ENCODE measurements at regions not wholly inside any gene's neighbourhood (a gene's known extent, or its start where the extent isn't known, plus 50 kb on each side); places are given as distances from the start of the nearest gene placed in this dataset.
A peak's percentile ranks its signal among the peaks of the same experiment; 100 is the strongest.
"Not testable (repeated sequence)": the region's sequence is repeated elsewhere in the genome, so short reads cannot be mapped to it uniquely, and the experiment has no call there.

DNA sequence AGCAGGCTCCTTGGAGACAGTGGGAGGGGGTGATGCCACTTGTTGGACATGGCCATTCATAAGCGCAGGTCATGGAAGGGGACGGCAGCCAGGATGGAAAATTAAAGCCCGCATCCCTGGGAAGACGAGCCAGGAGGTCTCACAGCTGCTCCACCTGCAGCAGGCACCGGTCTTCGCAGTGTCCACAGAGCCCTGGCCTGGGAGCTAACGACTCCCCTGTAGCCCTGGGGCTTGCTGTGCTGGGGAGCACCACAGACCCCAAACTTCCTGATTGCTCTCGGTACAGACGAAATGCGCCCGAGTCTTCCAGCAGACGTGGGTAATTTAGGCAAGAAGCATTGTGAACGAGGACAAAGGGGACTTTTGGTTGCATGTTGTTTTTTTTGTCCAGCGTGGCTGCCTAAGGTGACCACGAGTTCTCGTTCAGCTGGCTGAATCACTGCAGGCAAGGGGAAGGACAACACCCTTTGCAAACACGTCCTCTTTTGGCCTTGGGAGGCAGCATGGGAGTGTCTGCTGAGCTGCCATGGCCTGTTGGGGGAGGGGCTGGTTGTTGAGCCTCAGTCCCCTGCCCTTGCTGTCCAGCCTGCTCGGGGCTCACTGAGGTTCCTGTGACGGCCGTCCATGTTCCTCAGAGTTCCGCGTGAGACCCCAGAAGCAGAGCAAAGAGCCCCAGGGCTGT, 4485.8 kb upstream of the TPTE start:
- H3K4me1 ChIP-seq; H3K27ac ChIP-seq; DNase-seq; intact Hi-C loops (cut with DNase I); H3K27me3 ChIP-seq (ENCODE audit: insufficient read depth in 3 of 3, low read length in 2 of 3); H3K36me3 ChIP-seq (ENCODE audit: insufficient read depth in 1 of 2, low read depth in 1 of 2); H3K9me3 ChIP-seq; H3K4me3 ChIP-seq: not testable (repeated sequence)
- peak; percentile 41 to 75 (median 55) for ATAC-seq
- no CpG with 5 or more reads among the region's 22 CpGs for WGBS, 3 donors

DNA sequence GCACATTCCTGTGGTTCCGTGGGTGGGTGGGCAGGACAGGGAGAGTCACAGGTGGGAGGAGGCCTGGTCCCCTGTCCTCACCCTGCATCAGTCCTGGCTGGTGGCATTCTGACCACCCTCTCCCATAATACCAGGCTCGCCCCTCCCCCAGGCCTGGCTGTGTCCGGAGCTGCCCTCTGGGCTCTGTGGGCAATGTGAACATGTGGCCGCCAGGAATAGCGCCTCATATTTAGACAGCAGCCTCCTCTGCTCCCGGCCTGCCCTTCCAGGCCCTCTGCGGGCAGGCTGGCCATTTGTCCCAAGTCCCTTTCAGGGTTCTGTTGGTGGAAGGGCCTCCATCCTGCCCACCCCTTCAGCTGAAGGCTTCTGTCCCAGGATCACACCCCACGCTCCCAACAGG, 4482.2 kb upstream of the TPTE start:
- no CpG with 5 or more reads among the region's 8 CpGs for WGBS, 3 donors
- ATAC-seq: peak; percentile 48 to 67 (median 62)
- H3K4me3 ChIP-seq; intact Hi-C loops (cut with DNase I); H3K27me3 ChIP-seq (ENCODE audit: insufficient read depth in 3 of 3, low read length in 2 of 3); H3K4me1 ChIP-seq; H3K9me3 ChIP-seq; DNase-seq; H3K27ac ChIP-seq; H3K36me3 ChIP-seq (ENCODE audit: insufficient read depth in 1 of 2, low read depth in 1 of 2): not testable (repeated sequence)

DNA sequence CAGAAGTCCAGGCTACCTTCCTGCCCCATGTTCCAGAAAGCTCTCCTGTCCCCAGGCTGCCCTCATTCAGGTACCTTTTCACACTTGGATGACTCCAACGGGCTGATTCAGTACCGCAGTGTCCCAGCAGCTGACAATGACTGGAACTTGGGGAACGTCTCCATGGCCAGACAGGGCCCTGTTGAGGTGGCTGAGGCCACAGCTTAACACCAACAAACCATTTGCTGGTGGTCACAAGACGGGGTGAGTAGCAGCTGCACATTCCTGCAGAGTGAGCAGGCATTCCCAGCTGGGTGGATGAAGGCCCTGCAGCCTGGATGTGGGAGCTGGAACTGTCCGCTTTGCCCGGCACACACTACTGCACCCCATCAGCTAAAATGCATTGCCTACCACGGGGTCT, 4481.3 kb upstream of the TPTE start:
- intact Hi-C loops (cut with DNase I); H3K4me1 ChIP-seq; H3K9me3 ChIP-seq; H3K27ac ChIP-seq; DNase-seq; H3K27me3 ChIP-seq (ENCODE audit: insufficient read depth in 3 of 3, low read length in 2 of 3); H3K36me3 ChIP-seq (ENCODE audit: insufficient read depth in 1 of 2, low read depth in 1 of 2); H3K4me3 ChIP-seq: not testable (repeated sequence)
- peak; percentile 78 to 81 (median 78) for ATAC-seq
- WGBS, 3 donors: no CpG with 5 or more reads among the region's 7 CpGs

DNA sequence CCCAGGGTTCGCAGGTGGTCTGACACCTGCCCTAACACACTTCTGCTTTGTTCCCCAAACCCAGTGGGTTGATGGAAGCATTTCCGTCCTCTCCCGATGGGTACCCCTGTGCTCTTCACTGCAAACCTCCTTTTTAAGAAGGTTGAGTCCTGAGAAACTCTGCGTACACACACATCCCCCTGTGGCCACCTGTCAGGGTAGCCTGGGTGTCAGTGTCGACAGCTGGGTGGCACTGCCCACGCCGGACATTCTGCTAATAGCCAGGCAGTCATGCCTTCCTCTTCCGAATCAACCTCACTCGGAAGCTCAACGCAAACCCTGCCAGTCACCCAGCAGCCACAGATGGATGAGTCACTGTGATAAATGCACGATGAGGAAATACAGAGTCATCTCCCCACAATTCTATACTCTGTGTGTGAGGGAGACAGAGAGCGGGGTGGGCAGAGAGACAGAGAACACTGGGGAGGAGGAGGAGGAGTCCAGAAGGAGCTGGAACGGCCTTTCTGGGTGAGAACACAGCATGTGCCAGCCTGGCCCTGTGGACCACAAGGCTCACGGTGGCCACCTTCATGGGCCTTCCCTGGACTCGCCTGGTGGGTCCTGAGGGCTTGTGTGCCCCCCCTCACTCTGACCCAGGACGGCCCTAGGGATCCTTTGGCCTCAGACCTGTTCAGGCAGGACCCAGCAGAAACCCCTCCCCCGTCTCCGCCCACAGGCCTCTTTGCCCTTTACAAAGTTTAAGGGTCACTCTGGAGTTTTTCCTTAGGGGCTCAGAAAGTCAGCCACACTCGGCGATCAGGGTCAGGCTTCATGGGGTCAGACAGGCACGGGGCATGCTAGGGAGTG, 4477.7 kb upstream of the TPTE start:
- H3K4me3 ChIP-seq; H3K4me1 ChIP-seq; H3K9me3 ChIP-seq; H3K27me3 ChIP-seq (ENCODE audit: insufficient read depth in 3 of 3, low read length in 2 of 3); H3K27ac ChIP-seq; H3K36me3 ChIP-seq (ENCODE audit: insufficient read depth in 1 of 2, low read depth in 1 of 2); intact Hi-C loops (cut with DNase I): not testable (repeated sequence)
- DNase-seq (peak; percentile 20 to 40), ATAC-seq (peak; percentile 66 to 76 (median 73))
- 32% methylated on average over 4 of the region's 21 CpGs; no CpG with 5 or more reads in 2 of the 3 donors for whole genome bisulfite sequencing, 3 donors

DNA sequence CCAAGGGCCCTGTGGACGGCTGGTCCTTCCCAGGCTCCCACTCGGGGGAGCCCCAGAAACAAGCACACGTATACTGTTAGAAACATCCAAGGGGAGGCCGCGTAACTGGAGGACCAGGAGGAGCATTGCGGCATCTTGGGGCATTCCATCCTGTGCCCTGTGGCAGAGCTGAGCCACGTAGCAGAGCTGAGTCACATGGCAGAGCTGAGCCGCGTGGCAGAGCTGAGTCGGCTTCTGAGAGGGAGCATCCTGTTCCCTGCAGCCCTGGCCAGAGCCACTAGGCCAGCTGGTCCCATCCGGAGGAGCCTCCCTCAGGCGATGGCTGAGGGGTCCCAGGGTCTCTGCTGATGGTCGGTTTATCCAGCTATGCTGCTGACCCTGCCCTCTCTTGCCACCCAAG, 4476.7 kb upstream of the TPTE start:
- DNase-seq (peak in 1 of 2 donors; percentile 6), ATAC-seq (peak; percentile 46 to 63 (median 52))
- H3K4me1 ChIP-seq; H3K4me3 ChIP-seq; H3K27me3 ChIP-seq (ENCODE audit: insufficient read depth in 3 of 3, low read length in 2 of 3); H3K27ac ChIP-seq; H3K9me3 ChIP-seq; H3K36me3 ChIP-seq (ENCODE audit: insufficient read depth in 1 of 2, low read depth in 1 of 2); intact Hi-C loops (cut with DNase I): not testable (repeated sequence)
- WGBS, 3 donors: no CpG with 5 or more reads among the region's 13 CpGs

DNA sequence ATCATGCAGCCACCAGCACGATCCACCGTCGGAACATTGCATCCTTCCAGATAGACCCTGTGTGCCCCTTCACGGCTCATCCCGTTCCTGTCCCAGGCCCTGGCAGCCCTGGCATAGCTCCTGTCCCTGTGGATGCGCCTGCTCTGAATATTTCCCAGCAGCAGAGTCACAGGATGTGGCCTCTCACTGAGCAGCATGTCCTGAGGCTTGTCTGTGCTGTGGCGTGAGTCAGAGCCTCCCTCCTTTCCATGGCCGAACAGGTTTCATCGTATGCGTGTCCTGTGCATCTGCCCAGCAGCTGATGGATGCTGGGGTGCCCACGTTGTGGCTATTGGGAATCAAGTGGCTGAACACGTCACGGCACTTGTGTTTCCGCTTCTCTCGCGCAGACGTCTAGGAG, 4471.5 kb upstream of the TPTE start:
- ATAC-seq; H3K9me3 ChIP-seq; H3K27ac ChIP-seq; intact Hi-C loops (cut with DNase I); H3K36me3 ChIP-seq (ENCODE audit: insufficient read depth in 1 of 2, low read depth in 1 of 2); H3K27me3 ChIP-seq (ENCODE audit: insufficient read depth in 3 of 3, low read length in 2 of 3); DNase-seq; H3K4me1 ChIP-seq; H3K4me3 ChIP-seq: not testable (repeated sequence)
- no CpG with 5 or more reads among the region's 17 CpGs for WGBS, 3 donors

DNA sequence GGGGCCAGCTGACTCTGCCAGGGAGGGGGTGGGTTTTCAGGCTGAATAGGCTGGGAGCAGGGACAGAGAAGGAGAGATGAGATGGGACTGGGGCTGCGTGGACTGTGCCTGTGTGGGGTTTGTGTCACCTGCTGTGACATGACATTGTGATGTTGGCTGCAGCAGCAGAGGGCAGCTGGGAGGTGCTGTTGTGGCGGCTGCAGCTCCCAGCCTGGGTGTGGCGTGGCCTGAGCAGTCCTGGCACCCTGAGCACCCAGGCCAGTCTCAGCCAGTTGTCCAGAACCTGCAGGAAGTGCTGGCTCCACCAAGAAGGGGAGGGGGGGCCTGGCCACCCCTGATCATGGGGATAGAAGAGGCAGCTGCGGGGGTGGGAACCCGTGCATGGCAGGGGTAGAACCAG, 4469.3 kb upstream of the TPTE start:
- DNase-seq; H3K27ac ChIP-seq; H3K9me3 ChIP-seq; H3K4me1 ChIP-seq; intact Hi-C loops (cut with DNase I); H3K27me3 ChIP-seq (ENCODE audit: insufficient read depth in 3 of 3, low read length in 2 of 3); H3K4me3 ChIP-seq; H3K36me3 ChIP-seq (ENCODE audit: insufficient read depth in 1 of 2, low read depth in 1 of 2): not testable (repeated sequence)
- peak in 1 of 4 donors; percentile 49 for ATAC-seq
- whole genome bisulfite sequencing, 3 donors: no CpG with 5 or more reads among the region's 5 CpGs

DNA sequence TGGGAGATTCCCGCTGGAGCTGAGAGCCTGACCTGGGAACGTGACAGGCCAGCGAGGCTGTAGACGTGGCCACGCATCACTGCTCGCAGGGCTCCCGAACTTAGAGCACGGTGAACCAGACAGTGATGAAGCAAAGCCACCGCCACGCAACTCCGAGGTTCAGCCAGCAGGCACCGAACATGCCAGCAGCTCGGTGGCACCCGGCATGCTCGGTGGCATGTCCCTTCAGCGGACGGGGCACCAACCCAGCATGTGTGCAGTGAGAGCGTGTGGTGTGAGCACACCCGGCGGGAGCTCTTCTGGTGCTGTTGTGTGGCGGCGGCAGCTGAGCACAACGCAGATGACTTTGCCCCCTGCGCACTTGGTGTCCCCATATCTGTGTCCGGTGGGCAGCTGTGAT, 4468.2 kb upstream of the TPTE start:
- H3K27me3 ChIP-seq (ENCODE audit: insufficient read depth in 3 of 3, low read length in 2 of 3); H3K4me3 ChIP-seq; H3K36me3 ChIP-seq (ENCODE audit: insufficient read depth in 1 of 2, low read depth in 1 of 2); intact Hi-C loops (cut with DNase I); H3K4me1 ChIP-seq; DNase-seq; H3K27ac ChIP-seq; H3K9me3 ChIP-seq: not testable (repeated sequence)
- peak in 3 of 4 donors; percentile 46 to 74 (median 48) for ATAC-seq
- no CpG with 5 or more reads among the region's 25 CpGs for WGBS, 3 donors

DNA sequence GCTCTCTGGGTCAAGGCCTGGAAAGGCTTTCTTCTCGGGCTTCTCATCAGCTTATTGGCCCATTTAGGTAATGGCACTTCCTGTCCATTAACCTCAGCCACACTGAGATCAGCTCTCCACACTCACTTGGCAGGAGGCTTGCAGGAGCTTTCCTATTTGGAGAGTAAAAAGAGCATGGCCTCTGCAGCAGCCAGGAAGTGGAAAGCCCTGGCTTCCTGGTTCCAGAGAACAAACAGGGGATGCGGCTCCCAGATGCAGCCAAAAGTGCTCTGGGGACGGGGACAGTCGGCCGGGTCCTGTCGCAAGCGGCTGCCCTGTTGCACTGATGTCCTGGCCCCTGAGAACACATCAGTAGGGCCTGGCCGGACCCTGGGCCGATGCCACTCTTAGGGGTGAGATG, 4462.4 kb upstream of the TPTE start:
- H3K27ac ChIP-seq; H3K9me3 ChIP-seq; intact Hi-C loops (cut with DNase I); DNase-seq; H3K27me3 ChIP-seq (ENCODE audit: insufficient read depth in 3 of 3, low read length in 2 of 3); H3K4me1 ChIP-seq; H3K4me3 ChIP-seq; H3K36me3 ChIP-seq (ENCODE audit: insufficient read depth in 1 of 2, low read depth in 1 of 2): not testable (repeated sequence)
- WGBS, 3 donors: no CpG with 5 or more reads among the region's 9 CpGs
- ATAC-seq: peak in 3 of 4 donors; percentile 20 to 45 (median 38)

DNA sequence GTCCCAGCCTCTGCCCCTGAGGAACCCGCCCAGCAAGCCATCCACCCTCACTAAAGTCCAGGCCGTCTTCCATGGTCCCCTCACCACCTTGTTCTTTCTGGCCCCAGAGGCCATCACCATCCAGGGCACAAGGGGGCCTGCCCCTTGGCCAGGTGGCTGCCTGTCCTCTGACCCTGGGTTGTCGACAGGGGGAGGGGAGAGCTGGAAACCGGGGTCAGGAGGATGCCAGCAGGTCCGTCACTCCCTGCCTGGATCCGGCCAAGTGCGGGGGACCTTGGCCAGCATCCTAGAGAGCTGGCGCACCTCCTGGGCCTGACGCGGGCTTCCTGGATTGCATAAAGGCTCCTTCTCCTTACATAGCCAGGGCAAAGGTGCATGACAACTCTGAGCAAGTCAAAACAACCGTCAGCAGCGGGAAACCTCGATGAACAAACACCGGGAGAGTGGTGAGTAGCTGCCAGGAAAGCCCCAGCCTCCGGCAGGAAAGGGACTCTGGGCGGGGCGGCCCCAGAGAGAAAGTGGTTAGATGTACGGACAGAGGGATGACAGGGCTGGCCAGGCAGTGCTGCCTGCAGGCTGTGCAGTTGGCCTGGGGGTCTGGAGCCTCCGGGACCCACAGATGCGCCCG, 4461.2 kb upstream of the TPTE start:
- intact Hi-C loops (cut with DNase I); DNase-seq; H3K4me1 ChIP-seq; H3K27me3 ChIP-seq (ENCODE audit: insufficient read depth in 3 of 3, low read length in 2 of 3); H3K36me3 ChIP-seq (ENCODE audit: insufficient read depth in 1 of 2, low read depth in 1 of 2); H3K9me3 ChIP-seq; H3K27ac ChIP-seq; H3K4me3 ChIP-seq: not testable (repeated sequence)
- WGBS, 3 donors: no CpG with 5 or more reads among the region's 21 CpGs
- peak; percentile 17 to 60 (median 54) for ATAC-seq

DNA sequence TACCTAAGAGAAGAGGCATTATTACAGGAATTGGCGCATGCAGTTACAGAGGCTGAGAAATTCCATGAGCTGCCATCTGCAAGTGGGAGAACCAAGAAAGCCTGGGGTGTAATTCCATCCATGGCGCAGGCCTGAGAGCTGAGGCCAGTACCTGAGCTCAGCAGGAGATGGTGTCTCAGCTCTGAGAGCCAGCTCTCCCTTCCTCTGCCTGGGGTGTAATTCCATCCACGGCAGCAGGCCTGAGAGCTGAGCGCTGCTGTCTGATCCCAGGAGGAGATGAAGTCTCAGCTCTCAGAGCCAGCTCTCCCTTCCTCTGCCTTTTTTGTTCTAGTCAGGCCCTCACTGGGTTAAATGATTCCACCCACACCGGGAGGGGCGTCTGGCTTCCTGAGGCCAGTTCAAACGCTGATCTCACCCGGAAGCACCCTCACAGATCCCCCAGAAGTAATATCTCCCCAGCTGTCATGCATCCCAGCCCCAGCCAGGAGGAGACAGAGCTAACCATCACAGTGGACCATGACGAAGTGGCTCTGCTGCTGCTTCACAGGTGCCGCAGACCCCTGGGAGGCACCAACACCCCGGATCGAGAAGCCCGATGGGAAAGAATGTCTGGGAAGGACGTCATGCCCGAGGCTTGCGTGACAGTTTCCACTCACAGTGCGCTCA, 4454.9 kb upstream of the TPTE start:
- DNase-seq: not testable (repeated sequence)
- no CpG with 5 or more reads among the region's 17 CpGs for WGBS, 3 donors
- peak in 3 of 4 donors; percentile 36 to 67 (median 38) for ATAC-seq

More for the DNA sequence above, 4454.9 kb upstream of the TPTE start:
- H3K9me3 ChIP-seq; H3K4me3 ChIP-seq; H3K27ac ChIP-seq; intact Hi-C loops (cut with DNase I); H3K27me3 ChIP-seq (ENCODE audit: insufficient read depth in 3 of 3, low read length in 2 of 3); H3K4me1 ChIP-seq; H3K36me3 ChIP-seq (ENCODE audit: insufficient read depth in 1 of 2, low read depth in 1 of 2): not testable (repeated sequence)

Measured in psoas muscle (tissue), 7 donors.